PC-9 (cell line): ENCODE measurements at regions not wholly inside any gene's neighbourhood (a gene's known extent, or its start where the extent isn't known, plus 50 kb on each side); places are given as distances from the start of the nearest gene placed in this dataset.

Source experiments
- EZH2 ChIP-seq: fragments of 200-600 bp; sonication (generic); IDR thresholded peaks from 2 replicates; pipeline ENCODE4 v1.8.0; 2017; ENCODE audit warnings: antibody characterized with exemption, low read depth
- TF ChIP-seq, protein P1 (sequence below): fragments of 200-600 bp; sonication (generic); conservative IDR thresholded peaks from 2 replicates; pipeline ENCODE4 v1.6.1; 2017; ENCODE audit warnings: mixed run types, antibody characterized with exemption, mild to moderate bottlenecking, moderate library complexity

DNA sequence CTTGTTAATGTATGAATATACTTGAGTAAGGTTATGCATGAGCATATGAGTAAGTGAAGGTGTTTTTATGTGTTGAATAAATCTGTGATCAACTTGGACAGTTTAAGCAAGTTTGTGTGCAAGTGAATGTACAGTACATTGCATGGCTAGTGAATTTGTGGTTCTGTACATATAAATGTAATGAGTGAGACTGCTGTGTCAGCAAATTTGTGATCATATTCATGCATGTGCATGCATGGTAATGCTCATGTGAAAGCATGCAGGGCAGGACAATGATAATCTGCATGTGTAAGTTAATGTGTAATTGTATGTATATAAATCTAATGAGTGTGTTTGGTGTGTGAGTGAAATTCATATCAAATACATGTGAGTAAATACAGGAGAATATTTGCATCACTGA lies 188.5 kb downstream of the PWWP3B start:
- TF ChIP-seq EZH2, result no peak
- TF ChIP-seq, protein P1, sequence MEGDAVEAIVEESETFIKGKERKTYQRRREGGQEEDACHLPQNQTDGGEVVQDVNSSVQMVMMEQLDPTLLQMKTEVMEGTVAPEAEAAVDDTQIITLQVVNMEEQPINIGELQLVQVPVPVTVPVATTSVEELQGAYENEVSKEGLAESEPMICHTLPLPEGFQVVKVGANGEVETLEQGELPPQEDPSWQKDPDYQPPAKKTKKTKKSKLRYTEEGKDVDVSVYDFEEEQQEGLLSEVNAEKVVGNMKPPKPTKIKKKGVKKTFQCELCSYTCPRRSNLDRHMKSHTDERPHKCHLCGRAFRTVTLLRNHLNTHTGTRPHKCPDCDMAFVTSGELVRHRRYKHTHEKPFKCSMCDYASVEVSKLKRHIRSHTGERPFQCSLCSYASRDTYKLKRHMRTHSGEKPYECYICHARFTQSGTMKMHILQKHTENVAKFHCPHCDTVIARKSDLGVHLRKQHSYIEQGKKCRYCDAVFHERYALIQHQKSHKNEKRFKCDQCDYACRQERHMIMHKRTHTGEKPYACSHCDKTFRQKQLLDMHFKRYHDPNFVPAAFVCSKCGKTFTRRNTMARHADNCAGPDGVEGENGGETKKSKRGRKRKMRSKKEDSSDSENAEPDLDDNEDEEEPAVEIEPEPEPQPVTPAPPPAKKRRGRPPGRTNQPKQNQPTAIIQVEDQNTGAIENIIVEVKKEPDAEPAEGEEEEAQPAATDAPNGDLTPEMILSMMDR, result no peak
